Pancreas (tissue), 10 donors: ENCODE measurements at regions not wholly inside any gene's neighbourhood (a gene's known extent, or its start where the extent isn't known, plus 50 kb on each side); places are given as distances from the start of the nearest gene placed in this dataset.

Source experiments
- ATAC-seq, 4 donors: fragments of 200-7000 bp; cut with Tn5 transposase; one replicate each; pipeline versions ENCODE4 v1.8.0 to v1.9.1; 2020; ENCODE audit warnings: mild to moderate bottlenecking in 4 of 4, moderate library complexity in 4 of 4
- DNase-seq, 6 donors: peaks; one replicate each; pipeline ENCODE4 v3.0.0-alpha.2; 2020
- FAIRE-seq: peaks from 2 replicates; lab custom pipeline; 2012; peaks lifted over from hg19 to GRCh38; lab: Jason Lieb, UNC
- H3K27ac ChIP-seq, 4 donors: fragments of 200-600 bp; sonication (generic); 1 replicate in 3 of 4; 2 replicates in 1 of 4; pipeline versions ENCODE4 v1.5.0 to v1.8.0; 2020
- H3K27me3 ChIP-seq, 4 donors: fragments of 200-600 bp; one replicate each; pipeline ENCODE4 v1.8.0; 2021
- H3K36me3 ChIP-seq, 3 donors: fragments of 200-600 bp; sonication (generic) in 1 of 3; one replicate each; pipeline versions ENCODE4 v1.5.0 to v1.8.0; 2020 to 2021
- H3K4me1 ChIP-seq, 3 donors: fragments of 200-600 bp; one replicate each; pipeline ENCODE4 v1.8.0; 2021
- H3K4me3 ChIP-seq, 4 donors: fragments of 200-600 bp; sonication (generic) in 2 of 4; one replicate each; pipeline versions ENCODE4 v1.5.0 to v1.8.0; 2020 to 2021
- H3K9me3 ChIP-seq, 4 donors: fragments of 200-600 bp; one replicate each; pipeline ENCODE4 v1.8.0; 2021
- CTCF ChIP-seq, 4 donors: fragments of 200-600 bp; sonication (generic) in 3 of 4; IDR thresholded peaks; one replicate each; pipeline versions ENCODE4 v1.5.0 to v1.8.0; 2021; ENCODE audit warnings: antibody characterized with exemption in 4 of 4
- WGBS, 2 donors: extraction: QIAGEN DNeasy Blood & Tissue Kit; methylation state at CpG; one replicate each; pipeline ENCODE4 v1.1.7; 2013; 5-methylcytosine and 5-hydroxymethylcytosine counted together
- intact Hi-C, 3 donors: fragments of 100-400 bp; cut with DNase I; formaldehyde crosslinking; loops; one replicate each; pipeline versions ENCODE4 v1.11.1 to v1.14.2; 2022
- donor health status: healthy with polysubstance abuse.
- donor health status: DM: no; HTN: no; CAD: no; lungs with moderate emphysema.
- donor health status: DM: no; HTN: no; CAD: no.
- donor health status: control.
- donor health status: control.
- donor health status: Bipolar disorder and iron deficiency.
- donor health status: DM: yes; HTN: yes; CAD: no.
- donor health status: DM: no; HTN: no; CAD: no.
- donor health status: DM: no; HTN: no; CAD: no.
- donor health status: DM: yes; HTN: yes; CAD: no.

- no peaks in the 10 kb centered on the region for H3K36me3 ChIP-seq
- H3K9me3 ChIP-seq, result no peaks in the 10 kb centered on the region
- no peak for DNase-seq
- no peak overlapping the region for H3K27ac ChIP-seq
- H3K4me3 ChIP-seq, result no peak overlapping the region
- ATAC-seq, result peak in 2 of 4 donors; percentile 33 to 52
- H3K27me3 ChIP-seq, result no peaks in the 10 kb centered on the region
- intact Hi-C loops, result no loop called here
- 85 to 86% methylated on average over 5 of the region's 5 CpGs for WGBS, 2 donors
- H3K4me1 ChIP-seq, result peaks cover 0 to 8% (median 7%) of the 10 kb centered on the region in 3 donors
- no peak for TF ChIP-seq CTCF (IDR thresholded peaks at IDR 0.05)
- no peak for FAIRE-seq
Measured at GRCh38 chr1:115189814-115190539, 100.7 kb upstream of the TSPAN2 start.

GRCh38 chr1:115188680-115189395, 99.5 kb upstream of the TSPAN2 start:
- DNase-seq (no peak), FAIRE-seq (no peak), ATAC-seq (no peak)
- Histone ChIP-seq H3K4me1 (peaks cover 0 to 8% (median 7%) of the 10 kb centered on the region in 3 donors), H3K27me3 (no peaks in the 10 kb centered on the region), H3K4me3 (no peak overlapping the region), H3K27ac (no peak overlapping the region), H3K36me3 (no peaks in the 10 kb centered on the region), H3K9me3 (no peaks in the 10 kb centered on the region)
- TF ChIP-seq CTCF (IDR thresholded peaks at IDR 0.05), result no peak
- intact Hi-C loops, result no loop called here
- 82 to 91% methylated on average over 4 of the region's 4 CpGs for WGBS, 2 donors

- TF ChIP-seq CTCF (IDR thresholded peaks at IDR 0.05), result no peak
- intact Hi-C loops, result no loop called here
- H3K4me3 ChIP-seq, result no peak overlapping the region
- no peaks in the 10 kb centered on the region for H3K36me3 ChIP-seq
- no peaks in the 10 kb centered on the region for H3K9me3 ChIP-seq
- no peaks in the 10 kb centered on the region for H3K27me3 ChIP-seq
- no peak for FAIRE-seq
- DNase-seq, result no peak
- 43 to 52% methylated on average over 8 of the region's 8 CpGs for WGBS, 2 donors
- H3K4me1 ChIP-seq, result peaks cover 0 to 8% (median 7%) of the 10 kb centered on the region in 3 donors
- H3K27ac ChIP-seq, result no peak overlapping the region
- peak in 1 of 4 donors; percentile 43 for ATAC-seq
Measured at GRCh38 chr1:115186711-115187265, 97.5 kb upstream of the TSPAN2 start.

- H3K27ac ChIP-seq, result no peak overlapping the region
- no peak for ATAC-seq
Measured at GRCh38 chr1:115185336-115185735, 96.0 kb upstream of the TSPAN2 start.

More at GRCh38 chr1:115185336-115185735, 96.0 kb upstream of the TSPAN2 start:
- 90 to 95% methylated on average over 4 of the region's 4 CpGs for WGBS, 2 donors
- no peaks in the 10 kb centered on the region for H3K9me3 ChIP-seq
- no peak overlapping the region for H3K4me3 ChIP-seq
- no peaks in the 10 kb centered on the region for H3K27me3 ChIP-seq
- intact Hi-C loops, result no loop called here
- no peak for TF ChIP-seq CTCF (IDR thresholded peaks at IDR 0.05)
- FAIRE-seq (no peak), DNase-seq (no peak)
- peaks cover 0 to 8% (median 7%) of the 10 kb centered on the region in 3 donors for H3K4me1 ChIP-seq
- H3K36me3 ChIP-seq, result no peaks in the 10 kb centered on the region
